ENCODE measurements at regions not wholly inside any gene's neighbourhood (a gene's known extent, or its start where the extent isn't known, plus 50 kb on each side); places are given as distances from the start of the nearest gene placed in this dataset.

- TF ChIP-seq USF2 (CRISPR knock-in tag; IDR thresholded peaks at IDR 0.05) = no peak
- TF ChIP-seq POLR2AphosphoS5 (IDR thresholded peaks at IDR 0.05; ENCODE audit: control insufficient read depth, insufficient read depth, low read depth, low read length) = no peak
- TF ChIP-seq, protein P1, sequence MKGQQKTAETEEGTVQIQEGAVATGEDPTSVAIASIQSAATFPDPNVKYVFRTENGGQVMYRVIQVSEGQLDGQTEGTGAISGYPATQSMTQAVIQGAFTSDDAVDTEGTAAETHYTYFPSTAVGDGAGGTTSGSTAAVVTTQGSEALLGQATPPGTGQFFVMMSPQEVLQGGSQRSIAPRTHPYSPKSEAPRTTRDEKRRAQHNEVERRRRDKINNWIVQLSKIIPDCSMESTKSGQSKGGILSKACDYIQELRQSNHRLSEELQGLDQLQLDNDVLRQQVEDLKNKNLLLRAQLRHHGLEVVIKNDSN (CRISPR knock-in tag; IDR thresholded peaks at IDR 0.05) = peak; percentile 10; the same call in 1 of the 2 replicates
- peak; percentile 63; the same call in 1 of the 2 replicates for TF ChIP-seq MAX (CRISPR knock-in tag; IDR thresholded peaks at IDR 0.05)
- no peak for TF ChIP-seq POLR2A (conservative IDR thresholded peaks at IDR 0.05)
- TF ChIP-seq TARDBP (IDR thresholded peaks at IDR 0.05) = peak; percentile 35; the same call in 1 of the 2 replicates
These were observed 83.3 kb upstream of the ID2 start for GRCh38 chr2:8598295-8599165.

All from K562 (cell line).